Endothelial cell of umbilical vein (primary cell): ENCODE measurements at regions not wholly inside any gene's neighbourhood (a gene's known extent, or its start where the extent isn't known, plus 50 kb on each side); places are given as distances from the start of the nearest gene placed in this dataset.

ENCODE experiments used
- BruUV-seq: library from RNA; stranded (reverse); fragments of 400-500 nt; replicated peaks from 2 replicates; lab custom pipeline; 2021; lab: Mats Ljungman, UMichigan
- CTCF ChIA-PET: fragments of 300-600, 350-600 bp; sonication (Branson Sonifier 250); formaldehyde crosslinking; loops from one replicate; lab custom pipeline; 2021; ENCODE audit warnings: antibody characterized with exemption, inconsistent platforms; lab: Charles Lee
- POLR2A ChIA-PET: fragments of 300-600, 350-600 bp; sonication (Branson Sonifier 250); formaldehyde crosslinking; loops from one replicate; lab custom pipeline; 2021; ENCODE audit warnings: antibody characterized with exemption, inconsistent platforms; lab: Charles Lee
- DNase-seq: peaks from one replicate; pipeline ENCODE4 v3.0.0-alpha.2; 2011; ENCODE audit warnings: low read depth, low spot score
- FAIRE-seq: peaks from 2 replicates; lab custom pipeline; 2011; peaks lifted over from hg19 to GRCh38; lab: Jason Lieb, UNC
- H2AFZ ChIP-seq: 2 replicates; pipeline ENCODE4 v1.6.0; 2012; ENCODE audit warnings: low read depth, low read length, control low read depth, inconsistent platforms
- H3K27ac ChIP-seq: 2 replicates; pipeline ENCODE4 v1.5.1; 2011; ENCODE audit warnings: low read depth, mild to moderate bottlenecking, control low read depth, low read length, moderate library complexity; ENCODE audit not compliant: insufficient read depth
- H3K27me3 ChIP-seq, 2 experiments: 2 replicates each; pipeline versions ENCODE4 v1.6.0 to v1.6.1; 2011; ENCODE audit warnings: low read length in 2 of 2, mixed read lengths in 1 of 2; ENCODE audit not compliant: control insufficient read depth in 2 of 2, insufficient read depth in 2 of 2
- H3K36me3 ChIP-seq, 2 experiments: 2 replicates in 1 of 2; 3 replicates in 1 of 2; pipeline ENCODE4 v1.5.1; 2011; ENCODE audit warnings: low read length in 2 of 2, mild to moderate bottlenecking in 1 of 2, moderate library complexity in 1 of 2; ENCODE audit not compliant: control insufficient read depth in 2 of 2, insufficient read depth in 2 of 2; ENCODE audit errors: extremely low read depth in 1 of 2
- H3K4me1 ChIP-seq: 3 replicates; pipeline ENCODE4 v1.5.1; 2011; ENCODE audit warnings: mild to moderate bottlenecking, low read length; ENCODE audit not compliant: control insufficient read depth, insufficient read depth; ENCODE audit errors: extremely low read depth
- H3K4me2 ChIP-seq: 2 replicates; pipeline ENCODE4 v1.6.1; 2011; ENCODE audit warnings: low read length, control low read depth, mixed read lengths; ENCODE audit not compliant: insufficient read depth
- H3K4me3 ChIP-seq, 3 experiments: fragments of 200-600 bp in 1 of 3; sonication (generic), shearing (Covaris generic) in 1 of 3; replicated peaks in 1 of 3; 2 replicates each; pipeline ENCODE4 v1.5.1; 2011 to 2016; ENCODE audit warnings: control low read depth in 3 of 3, low read length in 3 of 3, mild to moderate bottlenecking in 2 of 3, inconsistent platforms in 1 of 3, low read depth in 1 of 3, moderate library complexity in 1 of 3; ENCODE audit not compliant: insufficient read depth in 1 of 3
- H3K79me2 ChIP-seq: 2 replicates; pipeline ENCODE4 v1.6.0; 2012; ENCODE audit warnings: low read length, inconsistent platforms; ENCODE audit not compliant: control insufficient read depth, insufficient read depth
- H3K9ac ChIP-seq: replicated peaks from 2 replicates; pipeline ENCODE3; 2011; ENCODE audit warnings: low read length, control low read depth; ENCODE audit not compliant: insufficient read depth; ENCODE audit errors: extremely low read depth
- H3K9me1 ChIP-seq: replicated peaks from 3 replicates; pipeline ENCODE4 v1.6.0; 2011; ENCODE audit warnings: mild to moderate bottlenecking, low read length; ENCODE audit not compliant: control insufficient read depth, insufficient read depth; ENCODE audit errors: extremely low read depth
- H3K9me3 ChIP-seq: replicated peaks from 2 replicates; pipeline ENCODE4 v1.5.1; 2012; ENCODE audit warnings: low read length, inconsistent platforms; ENCODE audit not compliant: control insufficient read depth, insufficient read depth
- H4K20me1 ChIP-seq: replicated peaks from 2 replicates; pipeline ENCODE3; 2011; ENCODE audit warnings: mild to moderate bottlenecking, low read length; ENCODE audit not compliant: control insufficient read depth, insufficient read depth; ENCODE audit errors: extremely low read depth
- EZH2 ChIP-seq: IDR thresholded peaks from 2 replicates; pipeline ENCODE4 v1.6.1; 2012; ENCODE audit warnings: borderline replicate concordance, low read depth, mild to moderate bottlenecking, moderate library complexity, low read length, inconsistent platforms; ENCODE audit not compliant: severe bottlenecking
- FOS ChIP-seq: IDR thresholded peaks from 2 replicates; pipeline ENCODE4 v1.6.1; 2011; ENCODE audit warnings: mild to moderate bottlenecking, low read length, moderate library complexity, borderline replicate concordance; ENCODE audit not compliant: insufficient read depth
- GATA2 ChIP-seq: IDR thresholded peaks from 2 replicates; pipeline ENCODE4 v1.7.0; 2011; ENCODE audit warnings: low read depth, mild to moderate bottlenecking, moderate library complexity, mixed read lengths, low read length; ENCODE audit not compliant: insufficient read length, insufficient read depth
- JUN ChIP-seq: IDR thresholded peaks from 2 replicates; pipeline ENCODE4 v1.6.1; 2011; ENCODE audit warnings: borderline replicate concordance, low read depth; ENCODE audit not compliant: insufficient read length, insufficient read depth
- MYC ChIP-seq: IDR thresholded peaks from one replicate; pipeline ENCODE4 v1.6.1; 2011; ENCODE audit warnings: mild to moderate bottlenecking, low read depth, low read length
- POLR2A ChIP-seq: IDR thresholded peaks from 2 replicates; pipeline ENCODE4 v1.6.1; 2012; ENCODE audit warnings: low read depth, mild to moderate bottlenecking, control low read depth, low read length
- POLR2AphosphoS5 ChIP-seq: IDR thresholded peaks from 2 replicates; pipeline ENCODE4 v1.6.1; 2012; ENCODE audit warnings: low read depth, mild to moderate bottlenecking, control low read depth, low read length, moderate library complexity; ENCODE audit not compliant: insufficient read depth
- dilution Hi-C: fragments of 300-500 bp; cut with MboI; formaldehyde crosslinking; loops from one replicate; pipeline ENCODE4 v1.15.0; 2019; ENCODE audit warnings: low sequenced_read_pairs; ENCODE audit not compliant: extremely low pct_ligation_motif_present
- intact Hi-C: fragments of 100-400 bp; cut with micrococcal nuclease; formaldehyde crosslinking; loops from one replicate; pipeline ENCODE4 v1.10.0; 2022
- TF ChIP-seq, protein P1 (sequence below): IDR thresholded peaks from 2 replicates; pipeline ENCODE4 v1.6.1; 2011; ENCODE audit not compliant: insufficient read depth, insufficient read length
- TF ChIP-seq, protein P2 (sequence below), 2 donors: IDR thresholded peaks; 1 replicate in 1 of 2; 2 replicates in 1 of 2; pipeline ENCODE4 v1.5.1; 2011; ENCODE audit warnings: low read length in 2 of 2, mild to moderate bottlenecking in 2 of 2, moderate library complexity in 2 of 2, control low read depth in 1 of 2, inconsistent platforms in 1 of 2, low read depth in 1 of 2; ENCODE audit not compliant: insufficient read depth in 1 of 2; ENCODE audit errors: extremely low read depth in 1 of 2

DNA sequence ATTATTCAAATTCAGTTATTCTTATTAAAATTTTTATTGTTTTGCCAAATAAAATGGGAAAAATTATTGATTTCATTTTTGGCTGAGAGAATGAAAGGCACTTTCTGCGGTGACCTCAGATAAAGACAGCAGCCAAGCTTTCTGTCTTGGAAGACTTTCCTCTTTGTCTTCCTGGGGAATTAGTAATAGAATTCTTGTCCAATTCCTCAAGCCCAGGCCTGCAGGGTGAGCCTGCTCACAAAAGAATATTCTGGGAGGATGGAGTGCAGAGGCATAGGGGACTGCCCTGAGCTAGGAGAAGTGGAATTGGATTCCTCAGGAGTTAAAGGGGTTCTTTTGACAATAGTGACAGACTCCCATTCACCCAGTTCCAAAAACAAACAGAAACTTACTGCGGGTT is 614.5 kb upstream of the ADGRL2 start:
- Histone ChIP-seq H3K9me3 (no peaks in the 10 kb centered on the region), H3K36me3 (no peaks in the 10 kb centered on the region), H3K4me1 (no peaks in the 10 kb centered on the region), H4K20me1 (no peaks in the 10 kb centered on the region), H3K79me2 (no peaks in the 10 kb centered on the region), H3K27me3 (no peaks in the 10 kb centered on the region), H2AFZ (no peak overlapping the region), H3K4me3 (no peak overlapping the region), H3K9me1 (no peaks in the 10 kb centered on the region), H3K4me2 (no peak overlapping the region), H3K27ac (no peak overlapping the region), H3K9ac (no peak overlapping the region)
- no TSS peak for BruUV-seq
- FAIRE-seq (no peak), DNase-seq (no peak)
- CTCF ChIA-PET: no interaction called here
- intact Hi-C loops: no loop called here
- POLR2A ChIA-PET: no interaction called here
- dilution Hi-C loops: no loop called here
- TF ChIP-seq, protein P1, sequence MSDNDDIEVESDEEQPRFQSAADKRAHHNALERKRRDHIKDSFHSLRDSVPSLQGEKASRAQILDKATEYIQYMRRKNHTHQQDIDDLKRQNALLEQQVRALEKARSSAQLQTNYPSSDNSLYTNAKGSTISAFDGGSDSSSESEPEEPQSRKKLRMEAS: no peak

DNA sequence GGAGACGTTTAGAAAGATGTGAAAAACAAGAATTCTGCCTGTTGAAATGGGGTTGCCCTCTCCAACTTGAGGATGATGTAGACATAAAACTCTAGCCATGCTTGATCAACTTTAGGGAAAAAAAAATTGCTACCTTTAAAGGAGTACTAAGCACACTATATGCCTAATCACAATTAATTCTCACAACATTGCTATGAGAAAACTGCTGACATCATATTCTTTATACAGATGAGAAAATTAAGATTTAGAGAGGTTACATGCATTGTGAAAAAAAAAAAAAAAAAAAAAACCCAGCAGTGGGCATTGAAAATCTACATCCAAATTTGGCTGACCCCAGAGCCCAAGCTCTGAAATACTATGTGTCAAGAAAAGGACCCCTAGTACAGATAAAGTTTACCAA is 617.2 kb upstream of the ADGRL2 start:
- Histone ChIP-seq H3K9me1 (no peaks in the 10 kb centered on the region), H3K27me3 (no peaks in the 10 kb centered on the region), H3K4me2 (no peak overlapping the region), H3K79me2 (no peaks in the 10 kb centered on the region), H3K9ac (no peak overlapping the region), H4K20me1 (no peaks in the 10 kb centered on the region), H3K27ac (no peak overlapping the region), H3K36me3 (no peaks in the 10 kb centered on the region), H3K4me3 (no peak overlapping the region), H3K9me3 (no peaks in the 10 kb centered on the region), H2AFZ (no peak overlapping the region), H3K4me1 (peaks cover 6% of the 10 kb centered on the region)
- CTCF ChIA-PET: no interaction called here
- DNase-seq (no peak), FAIRE-seq (no peak)
- no peak for TF ChIP-seq EZH2
- TF ChIP-seq, protein P2, sequence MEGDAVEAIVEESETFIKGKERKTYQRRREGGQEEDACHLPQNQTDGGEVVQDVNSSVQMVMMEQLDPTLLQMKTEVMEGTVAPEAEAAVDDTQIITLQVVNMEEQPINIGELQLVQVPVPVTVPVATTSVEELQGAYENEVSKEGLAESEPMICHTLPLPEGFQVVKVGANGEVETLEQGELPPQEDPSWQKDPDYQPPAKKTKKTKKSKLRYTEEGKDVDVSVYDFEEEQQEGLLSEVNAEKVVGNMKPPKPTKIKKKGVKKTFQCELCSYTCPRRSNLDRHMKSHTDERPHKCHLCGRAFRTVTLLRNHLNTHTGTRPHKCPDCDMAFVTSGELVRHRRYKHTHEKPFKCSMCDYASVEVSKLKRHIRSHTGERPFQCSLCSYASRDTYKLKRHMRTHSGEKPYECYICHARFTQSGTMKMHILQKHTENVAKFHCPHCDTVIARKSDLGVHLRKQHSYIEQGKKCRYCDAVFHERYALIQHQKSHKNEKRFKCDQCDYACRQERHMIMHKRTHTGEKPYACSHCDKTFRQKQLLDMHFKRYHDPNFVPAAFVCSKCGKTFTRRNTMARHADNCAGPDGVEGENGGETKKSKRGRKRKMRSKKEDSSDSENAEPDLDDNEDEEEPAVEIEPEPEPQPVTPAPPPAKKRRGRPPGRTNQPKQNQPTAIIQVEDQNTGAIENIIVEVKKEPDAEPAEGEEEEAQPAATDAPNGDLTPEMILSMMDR (IDR thresholded peaks at IDR 0.05; ENCODE audit: extremely low read depth in 1 of 2, insufficient read depth in 1 of 2, low read depth in 1 of 2, low read length in 2 of 2): no peak
- no peak for TF ChIP-seq GATA2
- TF ChIP-seq POLR2A: no peak
- TF ChIP-seq, protein P1: no peak
- no peak for TF ChIP-seq FOS
- TF ChIP-seq MYC: no peak
- TF ChIP-seq POLR2AphosphoS5: no peak
- TF ChIP-seq JUN: no peak
- dilution Hi-C loops: no loop called here
- no TSS peak for BruUV-seq
- intact Hi-C loops: no loop called here
- POLR2A ChIA-PET: no interaction called here
